B cell (primary cell): ENCODE measurements at regions not wholly inside any gene's neighbourhood (a gene's known extent, or its start where the extent isn't known, plus 50 kb on each side); places are given as distances from the start of the nearest gene placed in this dataset.

Experiments
- CTCF ChIP-seq: fragments of 200-600 bp; IDR thresholded peaks from one replicate; pipeline ENCODE4 v1.8.0; 2022; ENCODE audit warnings: antibody characterized with exemption, mild to moderate bottlenecking
- EZH2 ChIP-seq: IDR thresholded peaks from 2 replicates; pipeline ENCODE4 v1.6.1; 2012; ENCODE audit warnings: borderline replicate concordance, low read depth, mild to moderate bottlenecking, moderate library complexity, low read length; ENCODE audit not compliant: insufficient read depth, poor library complexity, severe bottlenecking

- no peak for TF ChIP-seq CTCF
- no peak for TF ChIP-seq EZH2
These were observed 662.0 kb downstream of the CDH11 start for GRCh38 chr16:64459821-64460220.
